GM18505 (cell line): ENCODE measurements at regions not wholly inside any gene's neighbourhood (a gene's known extent, or its start where the extent isn't known, plus 50 kb on each side); places are given as distances from the start of the nearest gene placed in this dataset.

Source experiments
- ATAC-seq: cut with Tn5 transposase; IDR thresholded peaks from one replicate; pipeline ENCODE4 v1.9.1; 2021; ENCODE audit not compliant: unreplicated experiment
- POLR2A ChIP-seq: IDR thresholded peaks from 4 replicates; pipeline ENCODE4 v1.6.1; 2011; ENCODE audit warnings: borderline replicate concordance; ENCODE audit not compliant: insufficient read depth, insufficient read length; ENCODE audit errors: extremely low read depth

DNA sequence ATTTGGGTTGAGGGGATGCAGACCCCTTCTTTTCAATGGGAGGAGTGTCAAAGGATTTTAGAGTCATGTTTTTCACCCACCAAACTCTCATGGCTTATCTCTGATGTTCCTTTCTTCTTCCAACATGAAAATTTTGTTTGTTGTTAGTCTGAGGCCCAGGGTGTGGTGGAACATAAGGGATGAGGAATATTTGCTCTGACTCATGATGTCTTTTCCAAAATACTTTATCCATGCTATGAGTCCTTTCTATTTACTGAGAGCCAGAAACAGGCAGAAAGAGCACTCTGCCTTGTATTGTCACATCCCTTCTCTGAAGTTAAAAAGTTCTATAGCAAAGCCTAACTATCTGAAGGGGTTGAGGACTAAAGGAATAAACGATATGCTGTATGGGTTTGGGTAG is 61.6 kb upstream of the GYPA start:
- TF ChIP-seq POLR2A, result no peak
- ATAC-seq, result no peak

DNA sequence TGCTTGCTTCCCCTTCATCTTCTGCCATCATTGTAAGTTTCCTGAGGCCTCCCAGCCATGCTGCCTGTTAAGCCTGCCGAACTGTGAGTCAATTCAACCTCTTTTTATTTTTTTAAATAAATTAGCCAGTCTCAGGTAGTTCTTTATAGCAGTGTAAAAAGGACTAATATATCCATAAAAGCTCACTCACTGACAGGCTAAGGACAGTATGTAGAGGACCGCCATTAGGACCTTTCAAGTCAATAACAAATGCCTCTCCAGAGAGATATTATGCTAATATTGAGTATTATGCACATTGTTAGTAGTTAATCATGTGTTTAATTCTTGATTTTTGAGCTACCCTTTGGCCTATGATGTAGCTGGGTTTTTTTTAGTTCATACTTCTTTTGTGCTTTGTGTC is 62.6 kb upstream of the GYPA start:
- TF ChIP-seq POLR2A, result no peak

DNA sequence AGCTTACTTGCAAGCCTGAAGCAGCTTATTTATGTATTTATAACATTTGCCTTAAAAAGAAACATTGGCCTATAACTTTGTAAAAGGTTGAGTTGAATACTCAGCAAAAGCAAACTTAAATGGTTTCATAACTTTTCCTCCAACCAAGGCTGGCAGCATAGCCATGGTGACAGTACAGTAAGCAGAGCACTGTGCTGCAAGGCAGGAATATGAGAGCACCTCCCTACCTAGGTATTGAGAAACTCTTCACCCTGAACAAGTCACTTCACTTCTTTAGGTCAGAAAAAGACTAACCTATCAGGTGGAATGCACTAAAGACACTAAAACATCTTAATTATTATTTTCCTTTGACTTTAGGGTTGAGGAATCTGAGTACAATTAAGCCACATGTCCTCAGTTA is 63.9 kb upstream of the GYPA start:
- ATAC-seq, result no peak

More for the DNA sequence above, 62.6 kb upstream of the GYPA start:
- no peak for ATAC-seq

DNA sequence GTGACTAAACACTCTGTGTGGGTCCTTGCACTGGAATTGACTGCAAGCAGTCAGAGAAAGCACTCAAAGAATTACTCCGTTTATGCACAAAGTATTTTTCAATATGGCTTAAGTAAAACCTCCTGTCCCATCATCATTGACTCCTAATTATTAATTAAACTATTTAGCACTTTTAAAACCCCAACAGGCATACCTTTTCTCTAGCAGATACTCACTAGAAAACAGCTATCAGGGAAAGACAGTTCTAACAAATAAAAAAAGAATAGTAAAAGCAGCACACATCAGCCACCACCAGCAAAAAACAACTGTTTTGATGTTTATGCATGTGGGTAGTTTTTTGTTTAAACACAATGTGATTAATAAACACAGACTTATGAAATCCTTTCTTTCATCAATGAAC is 66.2 kb upstream of the GYPA start:
- no peak for ATAC-seq
- no peak for TF ChIP-seq POLR2A

More for the DNA sequence above, 63.9 kb upstream of the GYPA start:
- TF ChIP-seq POLR2A, result no peak

DNA sequence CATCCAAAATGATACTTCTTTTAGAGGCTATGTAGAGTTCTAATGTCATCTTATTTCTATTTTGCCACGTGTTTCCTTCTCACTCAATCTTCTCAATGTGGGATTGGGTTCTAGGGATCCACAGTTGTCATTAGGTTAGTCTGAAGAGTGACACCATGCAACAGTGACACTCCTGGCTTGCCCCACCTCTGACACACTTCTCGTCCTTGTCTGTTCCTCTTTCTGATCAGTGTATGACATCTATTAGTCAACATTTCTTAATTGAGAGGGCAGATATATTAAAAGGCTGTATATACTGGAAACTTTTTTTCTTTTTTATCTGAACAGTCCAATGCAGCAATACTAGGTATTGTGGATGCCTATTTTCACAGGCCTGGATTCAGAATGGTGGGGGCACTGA is 67.6 kb upstream of the GYPA start:
- no peak for TF ChIP-seq POLR2A
- ATAC-seq, result no peak

DNA sequence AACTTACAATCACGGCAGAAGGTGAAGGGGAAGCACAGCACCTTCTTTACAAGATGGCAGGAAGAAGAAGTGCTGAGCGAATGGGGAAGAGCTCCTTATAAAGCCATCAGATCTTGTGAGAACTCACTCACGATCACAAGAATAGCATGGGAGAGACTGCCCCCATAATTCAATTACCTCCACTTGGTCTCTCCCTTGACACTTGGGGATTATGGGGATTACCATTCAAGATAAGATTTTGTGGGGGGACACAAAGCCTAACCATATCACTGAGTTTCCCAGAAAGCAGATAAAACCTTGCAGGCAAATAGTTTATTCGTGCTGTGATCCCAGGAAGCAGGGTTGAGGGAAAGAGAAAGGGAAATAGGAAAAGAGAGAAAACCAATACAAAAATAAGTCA is 69.0 kb upstream of the GYPA start:
- no peak for TF ChIP-seq POLR2A
- ATAC-seq, result no peak

DNA sequence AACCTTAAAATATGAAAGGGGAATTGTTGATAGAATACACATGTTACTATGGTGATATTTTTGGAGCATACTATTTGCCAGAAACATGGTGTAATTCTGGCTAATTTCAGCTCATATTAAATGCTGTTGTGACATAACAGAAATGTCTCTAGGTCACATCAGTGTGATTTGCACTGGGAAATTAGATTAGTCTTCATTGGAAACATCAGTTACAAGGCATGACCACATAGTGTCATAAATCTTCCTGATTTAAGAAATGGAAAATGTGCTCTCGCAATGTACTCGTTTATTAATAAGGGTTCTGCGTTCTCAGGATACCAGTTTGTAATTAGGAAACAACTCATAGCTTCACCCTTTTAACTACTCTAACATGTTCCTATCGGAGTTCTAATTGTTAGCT is 72.9 kb upstream of the GYPA start:
- TF ChIP-seq POLR2A, result no peak
- ATAC-seq, result no peak

DNA sequence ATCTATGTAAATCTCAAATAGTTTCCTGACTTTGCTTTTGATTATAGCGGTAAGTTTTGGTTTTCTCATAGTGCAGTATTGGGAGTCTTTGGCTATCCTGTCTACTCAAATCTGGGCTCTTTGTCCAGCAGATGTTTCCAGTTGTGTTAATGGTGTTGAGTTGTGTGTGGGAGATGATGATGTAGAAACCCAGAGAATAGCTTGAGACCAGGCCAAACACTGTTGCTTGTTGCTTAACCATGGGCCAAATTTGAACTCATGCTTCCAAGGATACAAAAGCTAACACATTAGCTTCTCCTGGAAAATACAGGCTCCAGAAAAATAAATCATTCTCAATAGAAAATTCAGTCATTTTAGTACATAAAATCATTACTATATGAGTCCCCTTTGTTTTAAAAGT is 82.6 kb upstream of the GYPA start:
- ATAC-seq, result no peak
- no peak for TF ChIP-seq POLR2A

DNA sequence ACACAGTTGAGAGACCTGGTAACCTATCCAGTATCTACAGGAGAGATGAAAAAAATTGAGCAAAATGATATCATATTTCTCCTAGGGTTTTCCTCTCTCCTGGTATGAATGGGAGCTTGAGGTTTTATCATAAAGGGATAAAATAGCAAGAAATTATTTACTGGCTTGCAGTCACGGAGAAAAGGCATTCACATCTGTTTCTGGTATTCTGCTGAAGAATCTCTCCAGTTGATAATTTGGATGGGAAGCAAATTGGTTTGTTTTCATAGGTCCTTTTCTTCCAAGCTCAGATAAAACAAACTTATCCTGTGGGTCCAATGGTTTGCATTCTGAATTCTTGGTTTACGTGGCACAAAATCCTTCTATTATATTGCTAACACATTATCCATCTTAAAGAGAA is 83.1 kb upstream of the GYPA start:
- no peak for ATAC-seq
- TF ChIP-seq POLR2A, result no peak

DNA sequence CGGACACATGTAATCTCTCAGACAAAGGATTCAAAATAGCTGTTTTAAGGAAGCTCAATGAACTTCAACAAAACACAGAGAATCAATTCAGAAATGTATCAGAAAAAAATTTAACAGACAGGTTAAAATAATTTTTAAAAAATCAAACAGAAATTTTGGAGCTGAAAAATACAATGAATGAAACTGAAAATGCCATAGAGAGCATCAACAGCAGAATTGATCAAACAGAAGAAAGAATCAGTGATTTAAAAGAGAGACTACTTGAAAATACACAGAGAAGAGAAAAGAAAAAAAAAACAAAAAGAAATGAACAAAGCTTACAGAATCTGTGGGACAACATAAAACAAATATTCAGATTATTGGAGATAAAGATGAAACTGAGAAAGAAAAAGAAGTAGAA is 118.8 kb upstream of the GYPA start:
- TF ChIP-seq POLR2A, result no peak
- ATAC-seq, result no peak

DNA sequence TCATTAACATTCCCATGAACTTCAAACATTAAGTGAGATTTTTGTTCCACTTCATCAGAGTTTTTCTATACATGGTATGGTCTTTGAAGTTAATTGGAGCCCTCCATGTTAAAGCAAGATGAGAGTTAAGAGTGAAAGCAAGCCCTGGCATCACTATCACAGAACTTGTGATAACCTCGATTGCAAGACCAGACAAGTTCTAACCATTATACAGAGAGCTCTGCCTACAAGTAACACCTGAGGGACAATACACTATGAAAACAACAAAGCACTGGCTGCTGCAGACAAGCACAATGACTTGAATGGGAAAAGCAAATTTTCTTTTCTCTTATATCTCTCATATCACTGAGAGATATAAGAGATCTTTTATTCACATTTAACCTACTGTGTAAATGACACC is 126.6 kb upstream of the GYPA start:
- TF ChIP-seq POLR2A, result no peak
- ATAC-seq, result no peak

DNA sequence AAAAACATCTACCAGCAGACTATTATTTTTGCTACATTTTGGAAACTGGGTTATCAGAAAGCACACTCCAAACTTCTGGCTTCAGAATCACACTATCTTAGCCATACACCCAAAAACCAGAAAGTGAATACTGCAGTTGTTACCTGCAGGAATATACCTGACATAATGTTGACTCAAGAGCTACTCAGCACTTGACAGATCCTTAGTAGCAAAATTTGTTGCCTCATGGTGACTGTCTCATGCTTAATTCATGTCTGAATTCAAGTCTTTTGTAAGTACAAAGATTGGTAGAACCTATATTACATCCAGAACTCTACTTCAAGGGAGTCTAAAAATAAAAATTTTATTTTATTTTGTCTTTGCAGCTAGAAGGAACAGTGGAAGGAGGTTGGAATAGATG is 140.2 kb upstream of the GYPA start:
- no peak for ATAC-seq
- no peak for TF ChIP-seq POLR2A

DNA sequence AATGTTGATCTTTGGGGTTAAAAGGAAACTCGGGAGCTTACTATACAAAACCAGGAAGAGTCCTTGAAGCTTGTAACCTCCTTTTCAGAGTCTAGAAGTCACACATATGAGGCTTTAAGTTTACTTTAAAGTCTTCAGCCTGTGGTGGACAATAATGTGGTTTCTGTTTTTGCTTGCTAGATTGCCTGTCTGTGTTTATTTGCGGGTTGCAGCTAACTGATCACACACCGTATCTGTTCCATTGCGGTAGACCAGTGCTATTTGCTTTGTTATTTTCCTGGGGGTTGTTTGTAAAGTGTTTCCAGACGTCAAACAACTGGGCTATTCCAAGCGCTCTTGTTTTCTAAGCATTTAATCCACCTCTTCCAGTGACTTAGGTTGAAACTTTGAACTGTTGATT is 143.0 kb upstream of the GYPA start:
- no peak for ATAC-seq
- TF ChIP-seq POLR2A, result no peak

DNA sequence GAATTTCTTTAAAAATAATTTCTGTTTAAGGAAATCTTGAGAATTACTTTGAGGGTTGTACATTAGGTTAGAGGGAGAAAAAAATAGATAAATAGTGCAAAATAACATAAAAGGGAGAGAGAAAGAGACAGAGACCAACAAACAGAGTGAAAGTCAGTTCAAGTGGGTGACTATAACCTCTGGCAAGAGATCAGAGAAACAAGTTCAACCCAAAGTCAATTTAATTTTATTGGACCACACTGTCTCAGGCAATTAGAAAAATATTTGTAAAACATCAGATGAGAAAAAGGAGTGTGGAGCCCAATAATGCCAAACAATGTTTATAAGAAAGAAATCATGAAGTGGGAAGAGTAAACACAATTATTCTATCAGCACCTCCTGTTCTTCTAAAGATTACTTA is 143.5 kb upstream of the GYPA start:
- no peak for ATAC-seq
- TF ChIP-seq POLR2A, result no peak
